Mesothelial cell of epicardium (in vitro differentiated cells): ENCODE measurements at regions not wholly inside any gene's neighbourhood (a gene's known extent, or its start where the extent isn't known, plus 50 kb on each side); places are given as distances from the start of the nearest gene placed in this dataset.
"Not testable (repeated sequence)": the region's sequence is repeated elsewhere in the genome, so short reads cannot be mapped to it uniquely, and the experiment has no call there.

Source experiments
- DNase-seq, 2 experiments: peaks; one replicate each; pipeline ENCODE4 v3.0.0; 2021; ENCODE audit warnings: low spot score in 2 of 2; ENCODE audit not compliant: unreplicated experiment in 2 of 2
- H3K27ac Mint-ChIP-seq: 2 replicates; pipeline ENCODE4 v1.8.0; 2021; ENCODE audit warnings: mixed read lengths
- H3K27me3 Mint-ChIP-seq: 2 replicates; pipeline ENCODE4 v1.8.0; 2021; ENCODE audit warnings: low read depth, mixed read lengths
- H3K36me3 Mint-ChIP-seq: 2 replicates; pipeline ENCODE4 v1.8.0; 2021; ENCODE audit warnings: mixed read lengths
- H3K4me1 Mint-ChIP-seq: 2 replicates; pipeline ENCODE4 v1.8.0; 2021; ENCODE audit warnings: mixed read lengths
- H3K4me3 Mint-ChIP-seq: 2 replicates; pipeline ENCODE4 v1.8.0; 2021; ENCODE audit warnings: mild to moderate bottlenecking, moderate library complexity, mixed read lengths
- H3K9me3 Mint-ChIP-seq: 2 replicates; pipeline ENCODE4 v1.8.0; 2021; ENCODE audit warnings: mixed read lengths
- CTCF ChIP-seq: fragments of 200-600 bp; sonication (generic); IDR thresholded peaks from one replicate; pipeline ENCODE4 v1.5.0; 2021; ENCODE audit warnings: antibody characterized with exemption; ENCODE audit not compliant: unreplicated experiment

- H3K27me3 Mint-ChIP-seq, result no peaks in the 10 kb centered on the region
- peaks cover 13% of the 10 kb centered on the region for H3K36me3 Mint-ChIP-seq
- H3K4me1 Mint-ChIP-seq, result peaks cover 4% of the 10 kb centered on the region
- TF ChIP-seq CTCF, result no peak
- H3K9me3 Mint-ChIP-seq, result peaks cover 45% of the 10 kb centered on the region
- H3K27ac Mint-ChIP-seq, result no peak overlapping the region
- no peak for DNase-seq
- no peak overlapping the region for H3K4me3 Mint-ChIP-seq
Measured at GRCh38 chr4:58357947-58358346, 1247.8 kb upstream of the IGFBP7 start.

- no peak for DNase-seq
- H3K4me3 Mint-ChIP-seq, result no peak overlapping the region
- H3K36me3 Mint-ChIP-seq, result no peaks in the 10 kb centered on the region
- H3K9me3 Mint-ChIP-seq, result no peaks in the 10 kb centered on the region
- no peaks in the 10 kb centered on the region for H3K27me3 Mint-ChIP-seq
- no peak for TF ChIP-seq CTCF
- no peak overlapping the region for H3K27ac Mint-ChIP-seq
- H3K4me1 Mint-ChIP-seq, result no peaks in the 10 kb centered on the region
Measured at GRCh38 chr4:58325070-58325469, 1214.9 kb upstream of the IGFBP7 start.

- H3K4me3 Mint-ChIP-seq, result no peak overlapping the region
- TF ChIP-seq CTCF, result no peak
- no peaks in the 10 kb centered on the region for H3K27me3 Mint-ChIP-seq
- no peak overlapping the region for H3K27ac Mint-ChIP-seq
- peaks cover 3% of the 10 kb centered on the region for H3K9me3 Mint-ChIP-seq
- no peaks in the 10 kb centered on the region for H3K36me3 Mint-ChIP-seq
- H3K4me1 Mint-ChIP-seq, result peaks cover 2% of the 10 kb centered on the region
- DNase-seq, result no peak
Measured at GRCh38 chr4:58313444-58313843, 1203.3 kb upstream of the IGFBP7 start.

GRCh38 chr4:58303456-58303855 lies 1193.3 kb upstream of the IGFBP7 start:
- Mint-ChIP-seq H3K36me3 (no peaks in the 10 kb centered on the region), H3K27me3 (no peaks in the 10 kb centered on the region), H3K27ac (no peak overlapping the region), H3K4me1 (peaks cover 8% of the 10 kb centered on the region), H3K4me3 (no peak overlapping the region), H3K9me3 (peaks cover 12% of the 10 kb centered on the region)
- no peak for TF ChIP-seq CTCF
- no peak for DNase-seq

- TF ChIP-seq CTCF, result no peak
Measured at GRCh38 chr4:58301376-58301999, 1191.3 kb upstream of the IGFBP7 start.

GRCh38 chr4:58286335-58286734 lies 1176.2 kb upstream of the IGFBP7 start:
- Mint-ChIP-seq H3K4me1 (peaks cover 1% of the 10 kb centered on the region), H3K27ac (no peak overlapping the region), H3K36me3 (peaks cover 5% of the 10 kb centered on the region), H3K27me3 (no peaks in the 10 kb centered on the region), H3K9me3 (peaks cover 24% of the 10 kb centered on the region), H3K4me3 (no peak overlapping the region)
- DNase-seq, result no peak
- TF ChIP-seq CTCF, result no peak

More at GRCh38 chr4:58301376-58301999, 1191.3 kb upstream of the IGFBP7 start:
- H3K27me3 Mint-ChIP-seq, result no peaks in the 10 kb centered on the region
- H3K9me3 Mint-ChIP-seq, result peaks cover 8% of the 10 kb centered on the region
- DNase-seq, result no peak
- no peak overlapping the region for H3K4me3 Mint-ChIP-seq
- no peaks in the 10 kb centered on the region for H3K36me3 Mint-ChIP-seq
- peak overlapping the region; percentile 50 for H3K27ac Mint-ChIP-seq
- peaks cover 8% of the 10 kb centered on the region for H3K4me1 Mint-ChIP-seq

GRCh38 chr4:58280928-58281327 lies 1170.7 kb upstream of the IGFBP7 start:
- not testable (repeated sequence) for H3K4me3 Mint-ChIP-seq, DNase-seq, H3K27me3 Mint-ChIP-seq, H3K27ac Mint-ChIP-seq, H3K36me3 Mint-ChIP-seq, H3K4me1 Mint-ChIP-seq
- peaks cover 17% of the 10 kb centered on the region for H3K9me3 Mint-ChIP-seq
